ENCODE measurements at regions not wholly inside any gene's neighbourhood (a gene's known extent, or its start where the extent isn't known, plus 50 kb on each side); places are given as distances from the start of the nearest gene placed in this dataset.
"Not testable (repeated sequence)": the region's sequence is repeated elsewhere in the genome, so short reads cannot be mapped to it uniquely, and the experiment has no call there.

DNA sequence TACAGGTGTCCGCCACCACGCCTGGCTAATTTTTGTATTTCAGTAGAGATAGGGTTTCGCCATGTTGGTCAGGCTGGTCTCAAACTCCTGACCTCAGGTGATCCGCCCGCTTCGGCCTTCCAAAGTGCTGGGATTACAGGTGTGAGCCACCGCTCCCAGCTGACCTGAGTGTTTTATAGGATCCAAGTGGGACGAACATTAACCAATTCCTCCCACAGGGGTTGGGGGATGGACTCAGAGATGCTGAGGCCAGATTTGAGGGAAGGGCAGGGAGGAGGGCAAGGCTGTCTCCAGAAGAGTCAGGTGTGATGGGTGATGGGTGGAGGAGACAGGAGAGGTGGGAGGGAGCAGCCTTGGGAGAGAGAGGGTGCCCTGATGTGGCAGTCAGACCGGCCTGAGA, 65.0 kb upstream of the SMAD6 start:
- not testable (repeated sequence) for DNase-seq

- no peak for DNase-seq
Observed at GRCh38 chr15:66638377-66638776, 63.7 kb upstream of the SMAD6 start.

GRCh38 chr15:66641485-66642315, 60.3 kb upstream of the SMAD6 start:
- no peak for DNase-seq

GRCh38 chr15:66642514-66642913, 59.5 kb upstream of the SMAD6 start:
- no peak for DNase-seq

- no peak for DNase-seq
Observed at GRCh38 chr15:66643033-66643432, 59.0 kb upstream of the SMAD6 start.

GRCh38 chr15:66644000-66644787, 57.8 kb upstream of the SMAD6 start:
- DNase-seq: no peak

- no peak for DNase-seq
Observed at GRCh38 chr15:66644869-66645268, 57.2 kb upstream of the SMAD6 start.

DNA sequence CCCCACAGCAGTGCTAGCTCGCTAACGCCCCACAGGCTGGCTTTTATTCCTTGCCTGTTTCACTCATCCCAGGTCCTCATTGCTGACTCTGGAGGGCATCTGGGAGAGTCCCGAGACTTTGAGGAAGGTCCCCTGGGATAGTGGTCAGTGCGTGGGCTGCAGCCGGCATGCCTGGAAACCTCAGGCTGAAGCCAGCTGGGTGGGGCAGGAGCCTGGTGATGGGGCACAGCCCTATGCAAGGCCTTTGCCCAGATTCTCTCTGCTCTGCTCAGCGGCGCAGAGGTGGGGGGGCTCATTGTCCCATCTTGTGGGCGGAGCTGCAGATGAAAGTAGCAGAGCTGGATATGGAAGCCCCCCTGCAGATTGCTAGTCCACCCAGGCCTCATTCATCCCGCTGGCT, 55.7 kb upstream of the SMAD6 start:
- no peak for DNase-seq

- DNase-seq: no peak
Observed at GRCh38 chr15:66646799-66647198, 55.2 kb upstream of the SMAD6 start.

- DNase-seq: no peak
Observed at GRCh38 chr15:66647358-66647757, 54.7 kb upstream of the SMAD6 start.

DNA sequence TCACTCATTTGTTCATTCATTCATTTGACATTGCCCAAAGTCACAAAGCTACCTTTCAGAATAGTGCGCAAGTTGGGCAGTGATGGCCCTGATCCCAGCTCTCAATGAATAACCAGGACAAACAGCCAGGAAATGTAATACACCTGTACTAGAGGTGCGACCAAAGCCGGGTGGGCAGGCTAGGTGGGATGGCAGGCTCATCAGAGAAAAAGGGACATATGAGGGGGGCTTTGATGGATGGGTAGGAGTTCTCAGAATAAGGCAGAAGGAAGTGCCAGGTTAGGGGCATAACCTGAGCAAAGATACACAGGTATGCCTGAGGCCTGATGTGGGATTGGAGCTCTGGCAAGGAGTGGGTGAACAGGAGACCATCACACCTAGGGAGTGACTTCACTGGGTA, 53.4 kb upstream of the SMAD6 start:
- no peak for DNase-seq

- no peak for DNase-seq
Observed at GRCh38 chr15:66649235-66649984, 52.6 kb upstream of the SMAD6 start.

- DNase-seq: no peak
Observed at GRCh38 chr15:66650433-66650832, 51.6 kb upstream of the SMAD6 start.

DNA sequence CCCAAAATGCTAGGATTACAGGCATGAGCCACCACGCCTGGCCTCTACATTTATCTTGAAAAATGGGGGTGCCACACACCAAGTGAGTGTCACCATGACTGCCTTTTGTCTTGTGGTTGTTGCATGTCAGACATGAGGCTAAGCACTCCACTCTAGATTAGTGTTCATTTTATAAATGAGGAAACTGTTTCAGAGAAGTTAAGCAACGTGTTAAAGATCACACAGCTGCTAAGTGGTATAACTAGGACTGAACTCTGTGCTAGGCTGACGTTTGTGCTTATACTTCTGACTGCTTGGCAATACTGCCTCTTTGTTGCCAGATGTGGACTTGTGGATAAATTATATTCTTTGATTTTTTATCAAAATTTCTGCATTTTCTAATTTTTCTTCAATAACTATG, 50.8 kb upstream of the SMAD6 start:
- no peak for DNase-seq

DNA sequence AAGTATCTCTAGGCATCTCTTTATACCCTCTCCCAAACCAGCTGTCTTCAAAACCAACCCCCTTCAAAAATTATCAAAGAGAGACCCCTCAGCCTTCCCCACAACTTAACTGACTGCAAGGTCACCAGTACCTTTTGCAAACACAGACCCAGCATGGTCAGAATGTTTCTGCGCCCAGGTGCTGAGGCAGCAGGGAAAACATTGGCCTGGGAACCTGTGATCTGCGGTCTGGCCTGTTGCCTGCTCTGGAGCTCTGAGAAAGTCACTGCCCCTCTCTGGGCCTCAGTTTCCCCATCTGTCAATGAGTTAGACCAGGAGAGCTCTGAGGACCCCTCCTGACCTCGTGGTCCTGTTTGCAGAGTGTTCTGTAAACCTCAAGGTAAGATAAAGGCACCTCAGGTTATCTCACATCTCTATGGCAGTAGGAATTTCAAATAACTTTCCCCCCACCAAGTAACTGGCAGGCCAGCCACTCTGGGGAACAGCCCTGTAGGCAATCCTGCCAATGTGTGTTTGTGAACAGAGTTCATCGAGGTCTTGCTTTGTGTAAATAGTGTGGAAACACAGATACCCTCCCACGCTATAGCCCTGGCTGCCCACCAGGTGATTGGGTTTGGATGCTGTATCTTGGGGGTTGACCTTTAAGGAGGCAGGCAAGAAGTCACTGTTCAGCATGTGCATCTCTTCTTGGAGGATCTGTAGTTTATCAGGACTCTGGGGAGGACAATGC, 50.0 kb upstream of the SMAD6 start:
- no peak for DNase-seq
